Endothelial cell of umbilical vein (primary cell): ENCODE measurements at regions not wholly inside any gene's neighbourhood (a gene's known extent, or its start where the extent isn't known, plus 50 kb on each side); places are given as distances from the start of the nearest gene placed in this dataset.

Experiments
- BruUV-seq: library from RNA; stranded (reverse); fragments of 400-500 nt; replicated peaks from 2 replicates; lab custom pipeline; 2021; lab: Mats Ljungman, UMichigan
- CTCF ChIA-PET: fragments of 300-600, 350-600 bp; sonication (Branson Sonifier 250); formaldehyde crosslinking; loops from one replicate; lab custom pipeline; 2021; ENCODE audit warnings: antibody characterized with exemption, inconsistent platforms; lab: Charles Lee
- POLR2A ChIA-PET: fragments of 300-600, 350-600 bp; sonication (Branson Sonifier 250); formaldehyde crosslinking; loops from one replicate; lab custom pipeline; 2021; ENCODE audit warnings: antibody characterized with exemption, inconsistent platforms; lab: Charles Lee
- DNase-seq: peaks from one replicate; pipeline ENCODE4 v3.0.0-alpha.2; 2011; ENCODE audit warnings: low read depth, low spot score
- FAIRE-seq: peaks from 2 replicates; lab custom pipeline; 2011; peaks lifted over from hg19 to GRCh38; lab: Jason Lieb, UNC
- H2AFZ ChIP-seq: 2 replicates; pipeline ENCODE4 v1.6.0; 2012; ENCODE audit warnings: low read depth, low read length, control low read depth, inconsistent platforms
- H3K27ac ChIP-seq: 2 replicates; pipeline ENCODE4 v1.5.1; 2011; ENCODE audit warnings: low read depth, mild to moderate bottlenecking, control low read depth, low read length, moderate library complexity; ENCODE audit not compliant: insufficient read depth
- H3K27me3 ChIP-seq, 2 experiments: 2 replicates each; pipeline versions ENCODE4 v1.6.0 to v1.6.1; 2011; ENCODE audit warnings: low read length in 2 of 2, mixed read lengths in 1 of 2; ENCODE audit not compliant: control insufficient read depth in 2 of 2, insufficient read depth in 2 of 2
- H3K36me3 ChIP-seq, 2 experiments: 2 replicates in 1 of 2; 3 replicates in 1 of 2; pipeline ENCODE4 v1.5.1; 2011; ENCODE audit warnings: low read length in 2 of 2, mild to moderate bottlenecking in 1 of 2, moderate library complexity in 1 of 2; ENCODE audit not compliant: control insufficient read depth in 2 of 2, insufficient read depth in 2 of 2; ENCODE audit errors: extremely low read depth in 1 of 2
- H3K4me1 ChIP-seq: 3 replicates; pipeline ENCODE4 v1.5.1; 2011; ENCODE audit warnings: mild to moderate bottlenecking, low read length; ENCODE audit not compliant: control insufficient read depth, insufficient read depth; ENCODE audit errors: extremely low read depth
- H3K4me2 ChIP-seq: 2 replicates; pipeline ENCODE4 v1.6.1; 2011; ENCODE audit warnings: low read length, control low read depth, mixed read lengths; ENCODE audit not compliant: insufficient read depth
- H3K4me3 ChIP-seq, 3 experiments: fragments of 200-600 bp in 1 of 3; sonication (generic), shearing (Covaris generic) in 1 of 3; replicated peaks in 1 of 3; 2 replicates each; pipeline ENCODE4 v1.5.1; 2011 to 2016; ENCODE audit warnings: control low read depth in 3 of 3, low read length in 3 of 3, mild to moderate bottlenecking in 2 of 3, inconsistent platforms in 1 of 3, low read depth in 1 of 3, moderate library complexity in 1 of 3; ENCODE audit not compliant: insufficient read depth in 1 of 3
- H3K79me2 ChIP-seq: 2 replicates; pipeline ENCODE4 v1.6.0; 2012; ENCODE audit warnings: low read length, inconsistent platforms; ENCODE audit not compliant: control insufficient read depth, insufficient read depth
- H3K9ac ChIP-seq: replicated peaks from 2 replicates; pipeline ENCODE3; 2011; ENCODE audit warnings: low read length, control low read depth; ENCODE audit not compliant: insufficient read depth; ENCODE audit errors: extremely low read depth
- H3K9me1 ChIP-seq: replicated peaks from 3 replicates; pipeline ENCODE4 v1.6.0; 2011; ENCODE audit warnings: mild to moderate bottlenecking, low read length; ENCODE audit not compliant: control insufficient read depth, insufficient read depth; ENCODE audit errors: extremely low read depth
- H3K9me3 ChIP-seq: replicated peaks from 2 replicates; pipeline ENCODE4 v1.5.1; 2012; ENCODE audit warnings: low read length, inconsistent platforms; ENCODE audit not compliant: control insufficient read depth, insufficient read depth
- H4K20me1 ChIP-seq: replicated peaks from 2 replicates; pipeline ENCODE3; 2011; ENCODE audit warnings: mild to moderate bottlenecking, low read length; ENCODE audit not compliant: control insufficient read depth, insufficient read depth; ENCODE audit errors: extremely low read depth
- CTCF ChIP-seq, 2 donors: IDR thresholded peaks; 1 replicate in 1 of 2; 2 replicates in 1 of 2; pipeline ENCODE4 v1.5.1; 2011; ENCODE audit warnings: low read length in 2 of 2, mild to moderate bottlenecking in 2 of 2, moderate library complexity in 2 of 2, control low read depth in 1 of 2, inconsistent platforms in 1 of 2, low read depth in 1 of 2; ENCODE audit not compliant: insufficient read depth in 1 of 2; ENCODE audit errors: extremely low read depth in 1 of 2
- FOS ChIP-seq: IDR thresholded peaks from 2 replicates; pipeline ENCODE4 v1.6.1; 2011; ENCODE audit warnings: mild to moderate bottlenecking, low read length, moderate library complexity, borderline replicate concordance; ENCODE audit not compliant: insufficient read depth
- GATA2 ChIP-seq: IDR thresholded peaks from 2 replicates; pipeline ENCODE4 v1.7.0; 2011; ENCODE audit warnings: low read depth, mild to moderate bottlenecking, moderate library complexity, mixed read lengths, low read length; ENCODE audit not compliant: insufficient read length, insufficient read depth
- JUN ChIP-seq: IDR thresholded peaks from 2 replicates; pipeline ENCODE4 v1.6.1; 2011; ENCODE audit warnings: borderline replicate concordance, low read depth; ENCODE audit not compliant: insufficient read length, insufficient read depth
- MAX ChIP-seq: IDR thresholded peaks from 2 replicates; pipeline ENCODE4 v1.6.1; 2011; ENCODE audit not compliant: insufficient read depth, insufficient read length
- MYC ChIP-seq: IDR thresholded peaks from one replicate; pipeline ENCODE4 v1.6.1; 2011; ENCODE audit warnings: mild to moderate bottlenecking, low read depth, low read length
- dilution Hi-C: fragments of 300-500 bp; cut with MboI; formaldehyde crosslinking; loops from one replicate; pipeline ENCODE4 v1.15.0; 2019; ENCODE audit warnings: low sequenced_read_pairs; ENCODE audit not compliant: extremely low pct_ligation_motif_present
- intact Hi-C: fragments of 100-400 bp; cut with micrococcal nuclease; formaldehyde crosslinking; loops from one replicate; pipeline ENCODE4 v1.10.0; 2022

DNA sequence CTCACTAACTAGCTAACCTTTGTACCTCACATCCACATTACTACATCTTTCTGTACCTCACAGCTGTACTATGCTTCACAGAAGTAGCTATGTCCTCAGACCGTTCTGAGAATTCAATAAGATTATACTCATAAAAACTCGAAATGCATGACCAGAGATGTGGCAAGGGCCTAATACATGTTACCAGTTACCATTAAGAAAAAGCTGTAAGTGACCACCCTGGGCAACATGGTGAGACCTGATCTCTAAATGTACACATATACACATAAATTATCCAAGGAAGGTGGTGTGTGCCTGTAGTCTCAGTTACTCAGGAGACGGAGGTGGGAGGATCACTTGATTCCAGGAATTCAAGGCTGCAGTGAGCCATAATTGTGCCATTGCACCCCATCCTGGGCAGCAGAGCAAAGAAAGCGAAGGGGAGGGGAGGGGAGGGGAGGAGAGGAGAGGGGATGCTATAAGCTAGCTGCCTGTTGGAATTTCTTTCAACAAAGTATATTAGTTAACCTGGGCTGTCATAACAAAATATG, 482.6 kb upstream of the ZNF717 start:
- H3K4me3 ChIP-seq = no peak overlapping the region
- ChIA-PET CTCF (no interaction called here), POLR2A (no interaction called here)
- BruUV-seq = no TSS peak
- H2AFZ ChIP-seq = no peak overlapping the region
- no peak for DNase-seq
- H3K9me1 ChIP-seq = no peaks in the 10 kb centered on the region
- no peak overlapping the region for H3K9ac ChIP-seq
- H3K4me2 ChIP-seq = no peak overlapping the region
- no peak for TF ChIP-seq MYC
- intact Hi-C loops = no loop called here
- no peaks in the 10 kb centered on the region for H3K36me3 ChIP-seq
- FAIRE-seq = no peak
- H3K79me2 ChIP-seq = no peaks in the 10 kb centered on the region
- H4K20me1 ChIP-seq = no peaks in the 10 kb centered on the region
- H3K27ac ChIP-seq = no peak overlapping the region
- no peaks in the 10 kb centered on the region for H3K27me3 ChIP-seq
- H3K9me3 ChIP-seq = peaks cover 1% of the 10 kb centered on the region
- no peaks in the 10 kb centered on the region for H3K4me1 ChIP-seq
- dilution Hi-C loops = no loop called here

- Histone ChIP-seq H3K9ac (no peak overlapping the region), H3K4me2 (no peak overlapping the region), H3K4me3 (no peak overlapping the region), H3K9me1 (no peaks in the 10 kb centered on the region), H2AFZ (no peak overlapping the region), H3K27ac (no peak overlapping the region), H3K27me3 (no peaks in the 10 kb centered on the region), H3K4me1 (no peaks in the 10 kb centered on the region), H4K20me1 (no peaks in the 10 kb centered on the region), H3K9me3 (peaks cover 3% of the 10 kb centered on the region), H3K79me2 (no peaks in the 10 kb centered on the region), H3K36me3 (no peaks in the 10 kb centered on the region)
- ChIA-PET POLR2A (no interaction called here), CTCF (no interaction called here)
- intact Hi-C loops (no loop called here), dilution Hi-C loops (no loop called here)
- FAIRE-seq (no peak), DNase-seq (no peak)
- BruUV-seq = no TSS peak
- TF ChIP-seq GATA2 (no peak), CTCF (IDR thresholded peaks at IDR 0.05; ENCODE audit: extremely low read depth in 1 of 2, insufficient read depth in 1 of 2, low read depth in 1 of 2, low read length in 2 of 2) (no peak), JUN (no peak), MAX (no peak), FOS (no peak)
Observed at GRCh38 chr3:76293856-76294255, 508.5 kb upstream of the ZNF717 start.
